ENCODE measurements at regions not wholly inside any gene's neighbourhood (a gene's known extent, or its start where the extent isn't known, plus 50 kb on each side); places are given as distances from the start of the nearest gene placed in this dataset.

DNA sequence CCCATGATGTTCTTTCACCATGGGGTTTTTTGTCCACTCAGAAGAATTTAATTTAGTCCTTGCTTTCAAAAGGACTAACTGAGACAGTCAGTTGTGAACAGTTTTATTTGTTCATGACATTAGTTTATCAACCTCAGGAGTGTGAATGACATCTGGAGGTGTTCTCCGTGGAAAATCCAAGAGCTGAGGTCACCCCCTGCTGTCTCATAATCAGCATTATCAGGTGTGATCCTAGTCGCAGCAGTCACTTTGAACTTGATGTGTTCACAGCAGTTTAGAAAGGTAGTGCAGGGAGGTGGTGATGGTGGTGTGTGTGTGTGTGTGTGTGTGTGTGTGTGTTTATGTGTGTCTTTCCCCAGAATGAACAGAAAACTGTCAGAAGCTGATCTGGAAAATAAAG, 1760.8 kb upstream of the PCDH10 start:
- TF ChIP-seq, protein P1, sequence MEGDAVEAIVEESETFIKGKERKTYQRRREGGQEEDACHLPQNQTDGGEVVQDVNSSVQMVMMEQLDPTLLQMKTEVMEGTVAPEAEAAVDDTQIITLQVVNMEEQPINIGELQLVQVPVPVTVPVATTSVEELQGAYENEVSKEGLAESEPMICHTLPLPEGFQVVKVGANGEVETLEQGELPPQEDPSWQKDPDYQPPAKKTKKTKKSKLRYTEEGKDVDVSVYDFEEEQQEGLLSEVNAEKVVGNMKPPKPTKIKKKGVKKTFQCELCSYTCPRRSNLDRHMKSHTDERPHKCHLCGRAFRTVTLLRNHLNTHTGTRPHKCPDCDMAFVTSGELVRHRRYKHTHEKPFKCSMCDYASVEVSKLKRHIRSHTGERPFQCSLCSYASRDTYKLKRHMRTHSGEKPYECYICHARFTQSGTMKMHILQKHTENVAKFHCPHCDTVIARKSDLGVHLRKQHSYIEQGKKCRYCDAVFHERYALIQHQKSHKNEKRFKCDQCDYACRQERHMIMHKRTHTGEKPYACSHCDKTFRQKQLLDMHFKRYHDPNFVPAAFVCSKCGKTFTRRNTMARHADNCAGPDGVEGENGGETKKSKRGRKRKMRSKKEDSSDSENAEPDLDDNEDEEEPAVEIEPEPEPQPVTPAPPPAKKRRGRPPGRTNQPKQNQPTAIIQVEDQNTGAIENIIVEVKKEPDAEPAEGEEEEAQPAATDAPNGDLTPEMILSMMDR (IDR thresholded peaks at IDR 0.05): no peak
- no peak for TF ChIP-seq POLR2A (IDR thresholded peaks at IDR 0.05)

All from right lobe of liver (tissue), 4 donors.